GM21786 (cell line): ENCODE measurements at regions not wholly inside any gene's neighbourhood (a gene's known extent, or its start where the extent isn't known, plus 50 kb on each side); places are given as distances from the start of the nearest gene placed in this dataset.
"Not testable (repeated sequence)": the region's sequence is repeated elsewhere in the genome, so short reads cannot be mapped to it uniquely, and the experiment has no call there.

Experiments used
- ATAC-seq: cut with Tn5 transposase; IDR thresholded peaks from one replicate; pipeline ENCODE4 v1.9.1; 2021; ENCODE audit not compliant: unreplicated experiment

GRCh38 chr17:5896215-5896614 is 174.0 kb upstream of the WSCD1 start:
- no peak for ATAC-seq

- no peak for ATAC-seq
Observed at GRCh38 chr17:5897275-5897911, 172.8 kb upstream of the WSCD1 start.

DNA sequence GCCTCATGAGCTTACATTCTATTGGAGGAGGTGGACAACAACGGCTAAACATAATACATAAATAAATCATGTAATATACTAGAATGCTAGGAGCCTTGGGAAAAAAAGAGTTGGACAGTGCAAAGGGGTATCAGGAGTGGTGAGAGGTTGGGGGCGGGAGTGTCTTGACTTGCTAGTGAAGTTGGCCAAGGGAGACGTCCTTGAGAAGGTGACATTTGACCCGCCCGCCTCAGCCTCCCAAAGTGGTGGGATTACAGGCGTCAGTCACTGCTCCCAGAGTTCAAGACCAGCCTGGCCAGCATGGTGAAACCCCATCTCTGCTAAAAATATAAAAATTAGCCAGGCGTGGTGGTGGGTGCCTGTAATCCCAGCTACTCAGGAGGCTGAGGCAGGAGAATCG is 172.2 kb upstream of the WSCD1 start:
- not testable (repeated sequence) for ATAC-seq

- ATAC-seq = no peak
Observed at GRCh38 chr17:5898406-5898805, 171.8 kb upstream of the WSCD1 start.

DNA sequence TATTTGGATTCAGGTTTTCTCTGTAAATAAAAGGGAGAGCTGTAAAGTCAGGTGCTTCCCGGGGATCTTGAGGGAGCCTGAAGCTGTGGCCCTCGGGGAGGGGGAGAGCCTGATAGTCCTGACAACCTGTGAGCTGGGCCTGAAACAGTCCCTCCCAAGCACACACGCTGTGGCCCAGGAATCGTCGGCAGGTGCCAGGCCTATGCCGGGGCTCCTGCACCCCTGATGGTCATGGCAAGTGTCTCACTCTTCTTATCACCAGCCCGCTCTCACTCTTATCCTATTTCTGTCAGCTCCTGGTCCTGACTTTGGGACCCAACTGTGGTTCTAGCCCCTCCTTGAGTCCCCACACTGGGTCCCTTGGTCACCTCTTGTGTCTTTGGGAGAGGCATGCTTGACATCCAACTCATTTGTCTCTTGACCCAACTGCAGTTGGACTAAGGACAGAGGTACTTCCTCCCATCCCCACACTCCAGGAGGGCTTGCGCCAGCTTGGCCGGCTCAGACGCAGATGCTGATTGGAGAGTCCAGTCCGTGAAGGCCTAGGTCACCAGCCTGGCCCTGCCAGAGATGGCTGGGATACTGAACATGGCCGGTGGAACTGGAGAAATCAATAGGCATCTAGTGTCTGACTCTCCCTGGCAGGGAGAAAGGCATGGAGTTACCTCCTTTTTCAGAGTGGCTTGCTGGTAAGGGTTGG is 170.5 kb upstream of the WSCD1 start:
- ATAC-seq = no peak

DNA sequence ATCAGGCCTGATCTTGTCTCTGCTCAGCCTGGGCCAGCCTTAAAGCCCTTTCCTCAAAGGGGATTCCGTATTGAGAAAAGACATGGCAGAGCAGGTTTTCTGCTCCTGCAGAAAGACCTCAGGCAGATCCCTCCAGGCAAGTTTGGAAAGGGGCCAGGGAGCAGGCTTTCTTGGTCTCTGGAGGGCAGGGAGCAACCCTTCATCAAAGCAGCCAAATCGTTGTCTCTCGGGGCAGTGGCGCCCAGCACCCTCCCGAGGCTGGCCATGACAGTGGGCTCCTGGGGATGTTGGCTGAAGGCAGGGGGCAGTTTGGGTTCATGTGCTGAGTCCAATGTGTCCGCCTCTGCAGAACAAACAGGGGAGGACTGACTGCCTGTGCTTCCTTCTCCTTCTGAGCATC is 168.4 kb upstream of the WSCD1 start:
- ATAC-seq = no peak

DNA sequence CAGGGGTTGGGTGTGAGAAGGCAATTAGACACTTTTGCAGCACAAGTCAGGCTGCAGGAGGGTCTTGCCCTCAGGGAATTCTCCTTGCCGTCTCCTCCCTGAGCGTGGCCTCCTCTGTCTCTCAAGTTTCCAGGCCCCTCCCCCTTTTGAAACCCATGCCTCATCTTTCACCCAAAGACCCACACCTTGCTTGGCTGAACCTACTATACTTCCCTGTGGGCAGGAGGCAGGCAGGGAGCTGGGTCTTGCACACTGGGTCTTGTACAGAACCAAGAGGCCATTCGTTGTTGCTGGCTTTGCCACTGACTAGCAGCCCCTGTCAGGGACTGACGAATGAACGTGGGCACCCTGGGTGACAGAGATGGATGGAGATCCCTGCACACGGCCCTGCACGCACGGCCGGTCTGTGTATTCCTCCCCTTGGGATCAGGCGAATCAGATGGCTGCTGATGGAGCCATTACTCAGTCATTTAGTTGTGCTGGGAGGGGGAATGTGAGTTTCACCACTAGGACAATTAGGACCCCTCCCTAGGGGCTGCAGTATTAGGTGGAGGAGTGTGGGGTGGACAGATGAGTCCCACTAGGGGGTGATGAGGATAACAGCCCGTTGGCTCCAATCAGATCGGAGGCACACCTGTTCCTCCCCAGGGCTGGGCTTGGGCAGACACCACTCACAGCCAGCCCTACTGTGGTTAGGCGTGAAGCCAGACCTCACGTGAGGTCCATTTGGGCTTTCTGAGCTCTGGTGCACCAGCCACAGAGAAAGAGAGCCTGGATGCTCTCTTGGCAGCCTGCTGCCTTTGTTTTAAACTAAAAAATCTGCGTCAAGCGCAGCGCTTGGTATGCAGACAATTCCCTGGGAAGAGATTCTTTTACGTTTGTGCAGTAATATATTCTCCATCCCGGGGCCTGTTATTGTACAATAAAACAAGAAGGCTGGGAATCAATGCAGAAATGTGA is 167.7 kb upstream of the WSCD1 start:
- no peak for ATAC-seq

DNA sequence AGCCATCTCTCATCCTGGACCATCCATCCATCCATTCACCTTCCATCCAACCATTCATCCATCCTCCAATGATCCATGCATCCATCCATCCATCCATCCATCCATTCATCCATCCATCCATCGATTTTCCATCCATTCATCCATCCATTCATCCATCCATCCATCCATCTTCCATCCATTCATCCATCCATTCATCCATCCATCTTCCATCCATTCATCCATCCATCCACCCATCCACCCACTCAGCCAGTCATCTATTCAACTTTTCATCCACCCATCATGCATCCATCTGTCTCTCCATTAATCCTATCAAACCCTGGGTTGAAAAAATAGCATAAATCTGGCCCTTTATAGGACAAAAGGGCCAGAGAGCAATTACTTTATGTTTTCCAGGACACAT is 158.3 kb upstream of the WSCD1 start:
- ATAC-seq = no peak

DNA sequence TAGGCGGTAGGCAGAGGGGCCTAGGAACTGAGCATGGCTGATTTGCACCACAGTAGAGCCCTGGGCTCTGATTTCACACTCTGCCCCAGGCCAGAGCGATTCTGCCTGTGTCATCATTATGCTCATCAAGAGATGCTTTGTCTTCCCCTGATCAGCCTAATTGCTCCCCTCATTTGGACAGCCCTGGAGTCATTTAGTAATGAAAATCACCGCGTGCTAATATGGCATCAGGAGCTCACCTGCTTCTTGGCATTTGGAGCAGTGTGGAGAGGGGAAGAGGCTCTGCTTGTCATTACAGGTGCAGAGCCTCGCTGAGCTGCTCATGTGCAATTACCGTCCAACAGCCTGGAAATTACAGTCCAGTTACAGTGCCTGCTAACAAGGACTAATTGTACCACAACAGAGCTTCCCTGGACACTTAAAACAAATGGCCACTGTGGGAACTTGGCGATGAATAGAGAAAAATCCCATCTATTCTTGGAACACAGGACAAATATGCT is 157.1 kb upstream of the WSCD1 start:
- no peak for ATAC-seq

- no peak for ATAC-seq
Observed at GRCh38 chr17:5913641-5914040, 156.5 kb upstream of the WSCD1 start.

GRCh38 chr17:5915337-5915736 is 154.8 kb upstream of the WSCD1 start:
- ATAC-seq = no peak

GRCh38 chr17:5919089-5919488 is 151.1 kb upstream of the WSCD1 start:
- no peak for ATAC-seq

DNA sequence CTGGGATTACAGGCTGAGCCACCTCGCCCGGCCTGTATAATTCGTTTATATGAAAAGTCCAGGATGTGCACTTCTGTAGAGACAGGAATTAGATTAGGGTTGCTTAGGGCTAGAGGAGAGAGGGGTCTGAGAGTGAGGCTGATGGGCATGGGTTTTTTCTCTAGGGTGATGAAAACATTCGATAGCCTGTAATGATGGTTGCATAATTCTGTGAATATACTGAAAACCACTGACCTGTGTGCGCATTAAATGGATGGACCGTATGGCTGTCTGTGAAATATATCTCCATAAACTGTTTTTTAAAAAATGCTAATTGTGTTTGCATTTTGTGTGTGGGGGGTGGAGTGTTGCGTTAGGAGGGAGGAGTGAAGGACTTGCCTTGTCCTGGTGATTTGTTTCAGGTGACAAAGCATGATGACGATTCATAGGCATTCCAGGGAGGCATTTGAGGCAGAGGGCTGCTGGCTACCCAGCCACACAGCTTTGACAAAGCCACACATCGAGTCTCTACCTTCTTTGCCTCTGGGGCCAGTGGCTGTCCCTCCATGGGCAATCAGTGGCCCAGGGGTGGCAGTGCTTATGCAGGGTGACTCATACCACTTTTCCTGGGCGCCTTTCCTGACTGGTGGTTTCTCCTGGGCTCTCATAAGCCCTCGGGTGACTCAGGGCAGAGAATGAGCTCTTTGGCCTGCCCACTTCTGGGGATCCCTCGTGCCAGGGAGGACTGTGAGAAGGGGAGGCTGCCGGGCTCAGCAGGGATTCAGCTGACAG is 148.5 kb upstream of the WSCD1 start:
- ATAC-seq = no peak

DNA sequence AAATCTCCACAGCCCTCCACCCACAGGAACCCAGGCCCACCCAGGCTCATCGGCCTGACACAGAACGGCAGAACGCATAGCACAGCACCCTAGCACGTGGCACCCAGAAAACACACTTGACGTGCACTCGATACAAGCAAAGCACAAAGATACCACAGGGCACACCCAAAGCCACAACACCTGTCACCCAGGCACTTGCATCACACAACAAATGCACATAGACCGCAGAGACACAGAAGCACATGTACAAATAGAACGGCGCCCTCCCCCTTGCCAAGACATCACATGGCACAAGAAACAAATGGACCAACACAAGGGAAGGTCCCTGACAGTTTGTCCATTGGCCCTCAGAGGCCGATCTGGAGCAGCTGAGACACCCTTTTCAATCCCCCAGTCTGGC is 147.7 kb upstream of the WSCD1 start:
- ATAC-seq = no peak

GRCh38 chr17:5929721-5930120 is 140.5 kb upstream of the WSCD1 start:
- no peak for ATAC-seq

GRCh38 chr17:5930555-5930954 is 139.6 kb upstream of the WSCD1 start:
- ATAC-seq = not testable (repeated sequence)

DNA sequence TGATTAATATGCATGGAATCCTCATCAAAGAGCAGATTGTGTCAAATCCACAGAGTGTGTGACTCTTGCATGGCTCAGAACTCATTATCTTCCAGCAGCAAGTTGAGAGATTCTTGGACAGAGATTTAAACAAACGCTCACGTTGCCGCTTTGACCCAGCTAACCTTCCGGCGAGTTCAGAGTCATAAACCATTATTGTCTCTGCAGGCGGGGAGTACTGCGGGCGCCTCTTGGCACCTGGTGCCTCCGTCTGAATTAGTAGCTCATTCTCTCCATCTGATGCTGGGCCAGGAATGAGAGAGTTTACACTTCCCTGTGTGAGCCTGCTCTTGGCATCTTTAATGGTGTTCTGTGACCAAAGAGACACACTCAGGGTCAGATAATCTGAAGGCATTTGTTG is 138.6 kb upstream of the WSCD1 start:
- no peak for ATAC-seq

DNA sequence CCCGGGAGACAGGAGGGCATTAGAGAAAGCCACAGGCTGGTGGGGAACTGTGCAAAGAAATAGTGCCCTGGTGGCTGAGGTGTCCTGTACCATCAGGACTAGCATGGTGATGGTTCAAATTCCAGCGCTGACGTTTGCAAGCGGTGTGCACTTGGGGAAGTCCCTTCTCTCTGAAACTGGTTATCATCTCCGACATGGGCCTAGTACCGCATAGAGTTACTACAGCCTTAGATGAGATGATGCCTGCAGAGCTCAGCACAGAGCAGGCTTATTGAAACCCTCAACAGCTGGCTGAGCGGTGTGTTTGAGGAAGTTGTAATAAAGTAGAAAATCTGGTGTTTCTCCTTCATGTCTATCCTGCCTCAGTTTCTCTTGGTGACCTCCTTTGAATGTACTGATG is 136.7 kb upstream of the WSCD1 start:
- no peak for ATAC-seq

- ATAC-seq = no peak
Observed at GRCh38 chr17:5941258-5941657, 128.9 kb upstream of the WSCD1 start.

GRCh38 chr17:5942687-5943086 is 127.5 kb upstream of the WSCD1 start:
- ATAC-seq = no peak

DNA sequence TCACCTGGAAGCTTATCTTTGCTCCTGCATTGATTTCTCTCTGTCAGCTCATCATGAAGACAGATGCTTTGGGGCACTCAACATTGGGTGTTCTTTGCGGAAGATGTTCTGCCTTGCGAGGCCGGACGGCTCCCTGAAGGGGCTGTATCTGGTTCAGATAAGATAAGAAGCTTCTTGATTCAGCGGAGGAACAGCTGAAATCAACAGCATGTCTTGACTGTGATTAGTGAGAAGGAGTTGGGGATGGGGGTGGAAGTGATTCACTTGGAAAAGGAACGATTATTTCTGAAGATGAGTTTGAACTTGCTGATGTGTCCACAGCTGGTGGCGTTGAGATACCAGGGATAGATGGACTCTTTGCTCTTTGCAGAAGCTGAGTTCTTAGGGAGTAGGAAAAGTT is 126.9 kb upstream of the WSCD1 start:
- ATAC-seq = no peak
